Activated B cell treated with CpG ODN at 0.5 μM for 24 hours (primary cell): ENCODE measurements at regions not wholly inside any gene's neighbourhood (a gene's known extent, or its start where the extent isn't known, plus 50 kb on each side); places are given as distances from the start of the nearest gene placed in this dataset.

ENCODE experiments used
- ATAC-seq: fragments of 200-7000 bp; cut with Tn5 transposase; one replicate; pipeline ENCODE4 v1.10.0; 2021; ENCODE audit warnings: low read depth, mild to moderate bottlenecking, moderate library complexity
- CTCF ChIA-PET: fragments of 350-600 bp; sonication (Branson Sonifier 250); formaldehyde crosslinking; loops from one replicate; lab custom pipeline; 2021; ENCODE audit warnings: antibody characterized with exemption; lab: Charles Lee
- POLR2A ChIA-PET: fragments of 350-600 bp; sonication (Branson Sonifier 250); formaldehyde crosslinking; loops from one replicate; lab custom pipeline; 2021; ENCODE audit warnings: antibody characterized with exemption; lab: Charles Lee
- DNase-seq: peaks from one replicate; pipeline ENCODE4 v3.0.0; 2022
- H3K27ac Mint-ChIP-seq: one replicate; pipeline ENCODE4 v1.8.0; 2020; ENCODE audit warnings: mixed read lengths
- H3K27me3 Mint-ChIP-seq: one replicate; pipeline ENCODE4 v1.8.0; 2021; ENCODE audit warnings: mixed read lengths
- H3K36me3 Mint-ChIP-seq: one replicate; pipeline ENCODE4 v1.8.0; 2021; ENCODE audit warnings: low read depth, mixed read lengths
- H3K4me1 Mint-ChIP-seq: one replicate; pipeline ENCODE4 v1.8.0; 2021; ENCODE audit warnings: mixed read lengths
- H3K4me3 Mint-ChIP-seq: one replicate; pipeline ENCODE4 v1.8.0; 2020; ENCODE audit warnings: mild to moderate bottlenecking, mixed read lengths
- H3K9me3 Mint-ChIP-seq: one replicate; pipeline ENCODE4 v1.8.0; 2020; ENCODE audit warnings: mixed read lengths
- CTCF ChIP-seq: fragments of 200-600 bp; IDR thresholded peaks from one replicate; pipeline ENCODE4 v1.8.0; 2022; ENCODE audit warnings: antibody characterized with exemption, mild to moderate bottlenecking
- intact Hi-C: fragments of 100-400 bp; cut with micrococcal nuclease; formaldehyde crosslinking; loops from one replicate; pipeline ENCODE4 v1.15.1; 2024

DNA sequence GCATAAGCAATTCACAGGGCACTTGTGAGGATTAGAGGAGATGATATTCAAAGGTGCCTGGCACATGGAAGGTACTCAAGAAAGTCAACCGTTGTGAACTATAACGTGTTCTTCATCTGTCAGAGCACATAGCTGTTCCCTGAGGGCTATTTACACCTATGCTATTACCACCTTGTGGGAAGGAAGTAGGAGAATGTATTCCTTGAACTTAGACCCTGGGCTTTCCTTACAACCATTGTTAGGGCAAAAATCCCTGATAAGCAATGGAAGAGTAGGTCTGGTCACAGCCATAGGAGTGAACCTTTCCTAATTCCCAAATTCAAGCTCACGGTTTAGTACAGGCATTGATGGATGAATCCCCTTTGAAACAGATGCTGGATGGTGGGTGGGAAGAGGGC lies 188.6 kb downstream of the HAPSTR1 start:
- Mint-ChIP-seq H3K4me1 (no peaks in the 10 kb centered on the region), H3K36me3 (no peaks in the 10 kb centered on the region), H3K4me3 (no peak overlapping the region), H3K27ac (no peak overlapping the region), H3K27me3 (peaks cover 13% of the 10 kb centered on the region), H3K9me3 (no peaks in the 10 kb centered on the region)
- TF ChIP-seq CTCF = no peak
- intact Hi-C loops = no loop called here
- ChIA-PET CTCF (interaction anchor here (2.1 kb wide), 1 partner anchor 22 kb away, joined by 4 read pairs; no protein-coding TSS in a partner anchor), POLR2A (no interaction called here)
- no peak for DNase-seq
- ATAC-seq = no peak

DNA sequence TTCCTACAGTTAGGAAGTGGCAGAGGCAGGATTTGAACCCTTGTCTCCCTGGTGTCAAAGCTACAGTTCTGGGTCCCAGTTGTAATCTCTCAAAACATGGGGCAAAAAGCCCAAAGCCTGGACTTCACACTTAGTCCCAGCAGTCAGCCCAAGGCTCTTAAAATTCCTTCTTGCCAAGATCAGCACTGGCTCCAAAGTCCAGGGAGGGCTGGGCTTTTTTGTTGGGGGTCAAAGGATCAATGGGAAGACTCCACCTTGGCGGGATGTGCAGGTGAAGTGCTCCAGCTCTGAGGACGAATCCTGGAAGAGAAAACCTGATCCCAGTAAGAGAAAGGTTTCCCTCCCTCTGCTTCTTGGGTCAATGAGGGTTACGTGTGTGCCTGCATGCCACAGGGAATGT lies 195.5 kb downstream of the HAPSTR1 start:
- no peak for DNase-seq
- H3K36me3 Mint-ChIP-seq = no peaks in the 10 kb centered on the region
- H3K27ac Mint-ChIP-seq = no peak overlapping the region
- ChIA-PET POLR2A (no interaction called here), CTCF (no interaction called here)
- no peak for TF ChIP-seq CTCF
- intact Hi-C loops = no loop called here
- peaks cover 2% of the 10 kb centered on the region for H3K9me3 Mint-ChIP-seq
- no peak overlapping the region for H3K4me3 Mint-ChIP-seq
- H3K27me3 Mint-ChIP-seq = peaks cover 2% of the 10 kb centered on the region
- no peaks in the 10 kb centered on the region for H3K4me1 Mint-ChIP-seq
- ATAC-seq = no peak

DNA sequence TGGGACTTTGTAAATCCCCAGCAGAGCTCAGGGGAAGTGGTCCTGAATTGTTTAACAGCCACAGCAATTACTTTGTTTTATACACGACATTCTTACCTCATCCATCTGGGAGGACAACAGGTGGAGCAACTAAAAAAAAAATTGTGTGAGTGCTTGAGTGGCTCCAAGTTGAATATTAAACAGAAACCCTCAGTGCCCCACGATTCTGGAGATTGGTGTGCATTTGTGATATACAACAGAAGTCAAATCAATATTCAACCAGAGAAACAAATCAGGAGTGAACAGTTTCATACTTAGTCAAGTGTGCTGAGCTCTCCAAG lies 204.8 kb downstream of the HAPSTR1 start:
- CTCF ChIA-PET = no interaction called here
- H3K4me3 Mint-ChIP-seq = no peak overlapping the region
- no peak overlapping the region for H3K27ac Mint-ChIP-seq
- POLR2A ChIA-PET = no interaction called here
- no peaks in the 10 kb centered on the region for H3K4me1 Mint-ChIP-seq
- H3K9me3 Mint-ChIP-seq = no peaks in the 10 kb centered on the region
- no peak for TF ChIP-seq CTCF
- DNase-seq (no peak), ATAC-seq (no peak)
- peaks cover 2% of the 10 kb centered on the region for H3K27me3 Mint-ChIP-seq
- H3K36me3 Mint-ChIP-seq = no peaks in the 10 kb centered on the region
- intact Hi-C loops = no loop called here

DNA sequence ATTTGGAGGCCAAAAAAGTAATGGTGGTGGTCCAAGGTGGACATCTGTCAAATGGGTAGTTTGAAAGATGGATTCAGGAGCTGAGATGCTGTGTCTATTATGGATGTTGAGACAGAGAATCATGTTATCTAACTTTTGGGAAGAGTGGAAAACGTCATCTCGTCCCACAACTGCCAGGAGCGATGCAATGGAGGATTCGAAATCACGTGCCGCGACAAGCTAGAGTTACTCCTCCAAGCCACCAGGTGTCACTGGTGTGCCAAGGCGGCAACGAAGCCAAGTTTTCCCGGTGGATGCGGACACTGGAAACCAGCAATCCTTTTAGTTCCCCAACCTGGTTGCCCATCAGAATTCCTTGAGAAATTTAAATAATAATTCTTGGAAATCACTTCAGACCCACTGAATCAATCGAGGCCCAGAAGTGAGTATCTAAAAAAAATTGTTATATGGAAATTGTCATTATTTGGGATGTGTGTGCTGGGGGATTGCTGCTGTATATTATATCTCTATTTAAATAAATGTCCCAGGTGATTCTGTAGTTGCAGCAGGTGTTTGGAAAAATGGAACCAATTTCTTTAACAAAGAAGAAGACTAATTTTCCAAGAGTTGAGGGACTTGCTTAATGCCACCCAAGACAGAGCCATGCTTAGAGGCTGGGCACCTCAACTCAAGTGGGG lies 206.1 kb downstream of the HAPSTR1 start:
- intact Hi-C loops = no loop called here
- ATAC-seq (no peak), DNase-seq (no peak)
- peaks cover 6% of the 10 kb centered on the region for H3K27me3 Mint-ChIP-seq
- no peak for TF ChIP-seq CTCF
- ChIA-PET POLR2A (no interaction called here), CTCF (interaction anchor here (1.4 kb wide), 1 partner anchor 9 kb away, joined by 3 read pairs; no protein-coding TSS in a partner anchor)
- no peaks in the 10 kb centered on the region for H3K36me3 Mint-ChIP-seq
- H3K4me1 Mint-ChIP-seq = no peaks in the 10 kb centered on the region
- H3K4me3 Mint-ChIP-seq = no peak overlapping the region
- H3K27ac Mint-ChIP-seq = no peak overlapping the region
- no peaks in the 10 kb centered on the region for H3K9me3 Mint-ChIP-seq

DNA sequence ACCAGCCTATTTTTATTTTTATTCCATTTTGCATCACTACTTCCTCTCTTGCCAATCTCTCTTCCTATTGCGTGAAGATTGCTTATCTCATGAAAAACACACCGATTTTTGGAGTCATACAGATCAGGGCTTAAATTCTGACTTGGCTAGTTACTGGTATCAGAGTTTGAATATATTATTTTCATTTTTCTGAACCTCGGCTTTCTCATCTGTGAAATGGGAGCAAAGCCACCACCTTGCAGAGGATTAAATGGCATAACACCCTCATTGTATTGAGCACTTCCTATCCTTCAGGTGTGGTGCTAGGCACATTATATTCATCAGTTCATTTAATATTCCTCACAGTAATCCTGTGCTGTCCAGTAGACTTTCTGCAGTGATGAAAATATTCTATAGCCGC lies 208.8 kb downstream of the HAPSTR1 start:
- ChIA-PET CTCF (no interaction called here), POLR2A (no interaction called here)
- DNase-seq (no peak), ATAC-seq (no peak)
- no peak for TF ChIP-seq CTCF
- Mint-ChIP-seq H3K4me3 (no peak overlapping the region), H3K9me3 (peaks cover 3% of the 10 kb centered on the region), H3K27me3 (peaks cover 11% of the 10 kb centered on the region), H3K27ac (no peak overlapping the region), H3K36me3 (no peaks in the 10 kb centered on the region), H3K4me1 (no peaks in the 10 kb centered on the region)
- intact Hi-C loops = no loop called here
